GM20000 (cell line): ENCODE measurements at regions not wholly inside any gene's neighbourhood (a gene's known extent, or its start where the extent isn't known, plus 50 kb on each side); places are given as distances from the start of the nearest gene placed in this dataset.
"Not testable (repeated sequence)": the region's sequence is repeated elsewhere in the genome, so short reads cannot be mapped to it uniquely, and the experiment has no call there.

Experiments
- DNase-seq: peaks from one replicate; pipeline ENCODE4 v3.0.0; 2012; ENCODE audit warnings: low spot score
- CTCF ChIP-seq: IDR thresholded peaks from 2 replicates; pipeline ENCODE4 v1.5.1; 2012; ENCODE audit warnings: mild to moderate bottlenecking, control low read depth; ENCODE audit errors: extremely low read depth, missing control alignments

GRCh38 chr6:120279466-120280167, 930.1 kb upstream of the MAN1A1 start:
- TF ChIP-seq CTCF, result no peak
- DNase-seq, result no peak

- DNase-seq, result no peak
- no peak for TF ChIP-seq CTCF
Measured at GRCh38 chr6:120278689-120279396, 929.3 kb upstream of the MAN1A1 start.

GRCh38 chr6:120274547-120274946, 925.0 kb upstream of the MAN1A1 start:
- TF ChIP-seq CTCF, result no peak
- no peak for DNase-seq

GRCh38 chr6:120273411-120273810, 923.9 kb upstream of the MAN1A1 start:
- TF ChIP-seq CTCF, result no peak
- DNase-seq, result no peak

GRCh38 chr6:120272038-120272437, 922.5 kb upstream of the MAN1A1 start:
- no peak for DNase-seq
- TF ChIP-seq CTCF, result no peak

GRCh38 chr6:120268256-120268655, 918.7 kb upstream of the MAN1A1 start:
- DNase-seq, result not testable (repeated sequence)

- TF ChIP-seq CTCF, result no peak
- no peak for DNase-seq
Measured at GRCh38 chr6:120262354-120262753, 912.8 kb upstream of the MAN1A1 start.

- no peak for TF ChIP-seq CTCF
- DNase-seq, result no peak
Measured at GRCh38 chr6:120260636-120261035, 911.1 kb upstream of the MAN1A1 start.
